ENCODE measurements at regions not wholly inside any gene's neighbourhood (a gene's known extent, or its start where the extent isn't known, plus 50 kb on each side); places are given as distances from the start of the nearest gene placed in this dataset.

DNA sequence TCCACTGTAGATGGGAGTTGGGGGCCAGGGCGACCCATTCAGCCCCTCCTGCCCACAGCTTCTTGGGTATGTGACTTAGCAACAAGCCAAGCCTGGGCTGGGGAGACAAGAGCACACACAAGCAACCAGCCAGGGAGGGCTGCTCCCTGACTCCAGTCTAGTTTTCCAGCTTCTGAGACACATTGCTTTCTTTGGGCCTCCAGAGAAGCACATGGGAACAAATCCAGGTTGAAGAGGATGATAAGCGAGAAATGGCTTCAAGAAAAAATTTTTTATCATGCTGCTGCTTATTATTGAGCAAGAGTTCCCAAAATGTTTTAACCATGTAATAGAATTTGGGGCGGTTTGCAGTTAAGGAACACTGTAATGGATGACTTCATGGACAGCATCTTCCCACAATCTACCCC lies 173.7 kb downstream of the SOX9 start:
- TF ChIP-seq, protein P1, sequence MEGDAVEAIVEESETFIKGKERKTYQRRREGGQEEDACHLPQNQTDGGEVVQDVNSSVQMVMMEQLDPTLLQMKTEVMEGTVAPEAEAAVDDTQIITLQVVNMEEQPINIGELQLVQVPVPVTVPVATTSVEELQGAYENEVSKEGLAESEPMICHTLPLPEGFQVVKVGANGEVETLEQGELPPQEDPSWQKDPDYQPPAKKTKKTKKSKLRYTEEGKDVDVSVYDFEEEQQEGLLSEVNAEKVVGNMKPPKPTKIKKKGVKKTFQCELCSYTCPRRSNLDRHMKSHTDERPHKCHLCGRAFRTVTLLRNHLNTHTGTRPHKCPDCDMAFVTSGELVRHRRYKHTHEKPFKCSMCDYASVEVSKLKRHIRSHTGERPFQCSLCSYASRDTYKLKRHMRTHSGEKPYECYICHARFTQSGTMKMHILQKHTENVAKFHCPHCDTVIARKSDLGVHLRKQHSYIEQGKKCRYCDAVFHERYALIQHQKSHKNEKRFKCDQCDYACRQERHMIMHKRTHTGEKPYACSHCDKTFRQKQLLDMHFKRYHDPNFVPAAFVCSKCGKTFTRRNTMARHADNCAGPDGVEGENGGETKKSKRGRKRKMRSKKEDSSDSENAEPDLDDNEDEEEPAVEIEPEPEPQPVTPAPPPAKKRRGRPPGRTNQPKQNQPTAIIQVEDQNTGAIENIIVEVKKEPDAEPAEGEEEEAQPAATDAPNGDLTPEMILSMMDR (IDR thresholded peaks at IDR 0.05; ENCODE audit: low read depth, low read length, missing control alignments): no peak
- DNase-seq (ENCODE audit: extremely low read depth, low read depth): no peak
- H3K4me3 ChIP-seq (replicated peaks; ENCODE audit: low read depth, low read length): no peak overlapping the region

DNA sequence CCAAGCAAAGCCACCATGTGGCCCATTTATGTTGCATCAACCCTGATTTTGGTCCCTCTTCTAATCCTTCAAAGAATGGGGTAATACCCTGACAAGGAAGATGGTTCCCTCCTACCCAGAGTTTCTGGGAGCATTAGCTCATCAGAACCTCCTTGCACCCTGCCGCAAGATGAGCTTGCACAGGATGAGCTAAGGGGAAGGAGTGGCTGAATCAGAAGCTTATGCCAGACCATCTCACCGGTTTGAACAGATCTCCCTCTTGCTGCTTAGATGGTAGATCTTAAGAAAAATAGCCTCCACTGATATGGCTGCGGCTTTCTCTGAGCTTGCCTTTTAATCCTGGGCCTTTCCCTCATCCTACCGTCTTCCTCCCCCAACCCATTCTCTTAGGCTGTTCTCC lies 175.1 kb downstream of the SOX9 start:
- no peak for DNase-seq (ENCODE audit: extremely low read depth, low read depth)
- H3K4me3 ChIP-seq (replicated peaks; ENCODE audit: low read depth, low read length): no peak overlapping the region
- TF ChIP-seq, protein P1 (IDR thresholded peaks at IDR 0.05; ENCODE audit: low read depth, low read length, missing control alignments): no peak

DNA sequence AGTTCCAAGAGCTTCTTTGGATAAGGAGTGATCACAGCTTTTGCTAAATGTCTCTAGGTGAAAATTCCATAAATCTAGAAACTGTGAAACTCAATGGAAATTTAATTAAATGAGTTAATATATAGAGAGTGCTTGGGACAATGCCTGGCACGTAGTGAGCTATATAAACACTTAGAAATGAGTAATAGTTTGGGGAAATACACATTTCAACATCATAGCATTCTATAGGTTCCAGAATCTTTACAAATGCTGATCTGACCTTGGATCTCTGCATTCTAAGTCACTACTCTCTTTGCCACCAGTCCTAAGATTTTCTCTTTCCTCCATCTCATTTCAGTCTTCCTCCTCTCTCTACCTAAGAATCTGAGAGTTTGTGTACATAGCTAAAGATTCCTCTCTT lies 175.6 kb downstream of the SOX9 start:
- DNase-seq (ENCODE audit: extremely low read depth, low read depth): no peak
- no peak overlapping the region for H3K4me3 ChIP-seq (replicated peaks; ENCODE audit: low read depth, low read length)
- TF ChIP-seq, protein P1 (IDR thresholded peaks at IDR 0.05; ENCODE audit: low read depth, low read length, missing control alignments): no peak

DNA sequence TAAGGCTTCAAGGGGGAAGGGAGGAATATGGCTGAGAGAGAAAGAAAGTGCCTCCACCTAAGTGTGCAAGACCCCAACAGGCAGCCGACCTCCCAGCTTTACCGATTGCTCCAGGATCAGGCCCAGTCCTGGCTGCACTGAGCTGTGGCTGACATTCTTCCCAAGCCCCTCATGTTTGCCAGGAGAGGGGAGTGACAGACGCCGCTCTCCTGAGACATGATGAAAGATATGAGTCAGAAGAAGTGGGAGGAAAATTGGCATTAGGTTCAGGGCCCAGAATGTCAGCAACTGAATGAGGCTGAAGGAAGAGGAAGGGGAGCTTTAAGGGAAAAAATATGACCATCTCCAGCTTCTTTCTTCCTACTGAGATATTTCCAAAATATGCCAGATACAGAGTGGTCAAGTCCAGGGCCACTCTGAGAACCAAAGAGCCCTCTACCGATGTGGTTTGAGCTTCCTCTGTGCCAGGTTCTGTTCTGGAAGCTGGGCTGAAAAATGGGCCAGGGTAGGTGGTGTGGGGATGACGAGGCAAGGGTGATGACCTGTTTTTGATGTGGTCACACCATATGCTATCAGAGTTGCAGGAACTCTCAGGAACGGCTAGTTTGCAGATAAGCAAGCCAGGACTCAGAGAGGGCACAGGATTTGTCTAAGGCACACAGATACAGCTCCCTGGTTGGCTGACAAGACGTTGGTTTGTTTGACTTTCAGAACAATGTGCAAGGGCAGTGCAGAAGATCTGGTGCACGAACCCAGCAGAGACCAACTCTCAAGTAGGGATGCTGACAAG lies 176.7 kb downstream of the SOX9 start:
- TF ChIP-seq, protein P1 (IDR thresholded peaks at IDR 0.05; ENCODE audit: low read depth, low read length, missing control alignments): no peak
- no peak for DNase-seq (ENCODE audit: extremely low read depth, low read depth)
- H3K4me3 ChIP-seq (replicated peaks; ENCODE audit: low read depth, low read length): no peak overlapping the region

DNA sequence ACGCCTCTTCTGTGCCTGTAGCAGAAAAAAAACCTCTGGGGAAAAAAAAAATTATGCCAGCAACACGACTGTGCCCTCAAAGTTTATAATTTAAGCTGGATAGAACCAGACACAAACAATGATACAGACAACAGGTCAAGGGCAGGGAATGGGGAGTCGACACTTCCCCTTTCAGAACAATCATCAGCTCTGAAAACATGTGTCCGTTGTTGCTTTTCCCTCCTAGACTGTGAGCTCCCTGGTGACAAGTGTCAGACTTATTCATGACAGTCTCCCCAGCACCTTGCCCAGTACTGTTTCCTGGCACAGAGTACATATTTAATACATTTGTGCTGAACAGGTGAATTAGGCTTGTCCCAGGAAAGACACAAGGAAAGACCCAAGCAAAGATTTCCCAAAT lies 178.3 kb downstream of the SOX9 start:
- H3K4me3 ChIP-seq (replicated peaks; ENCODE audit: low read depth, low read length): no peak overlapping the region
- no peak for DNase-seq (ENCODE audit: extremely low read depth, low read depth)
- TF ChIP-seq, protein P1 (IDR thresholded peaks at IDR 0.05; ENCODE audit: low read depth, low read length, missing control alignments): no peak

DNA sequence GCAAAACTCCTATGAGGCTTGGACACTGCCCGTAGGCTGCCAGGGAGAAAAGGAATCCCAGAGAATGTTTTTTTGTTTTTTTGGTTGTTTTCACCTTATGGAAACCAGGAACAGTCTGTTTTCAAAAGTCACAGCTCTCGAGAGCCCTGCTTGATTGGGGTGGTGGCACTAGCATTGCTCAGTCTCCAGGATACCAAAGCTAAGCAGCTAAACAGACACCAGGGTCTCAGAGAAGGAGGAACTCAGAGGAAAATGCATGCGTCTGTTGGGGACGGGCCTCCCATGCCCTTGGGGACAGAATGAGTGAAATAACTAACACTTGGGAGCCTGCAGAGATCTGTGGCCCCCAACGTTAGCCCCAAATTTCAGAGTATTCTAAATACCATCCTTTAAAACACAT lies 178.8 kb downstream of the SOX9 start:
- TF ChIP-seq, protein P1 (IDR thresholded peaks at IDR 0.05; ENCODE audit: low read depth, low read length, missing control alignments): no peak
- H3K4me3 ChIP-seq (replicated peaks; ENCODE audit: low read depth, low read length): no peak overlapping the region
- DNase-seq (ENCODE audit: extremely low read depth, low read depth): no peak

DNA sequence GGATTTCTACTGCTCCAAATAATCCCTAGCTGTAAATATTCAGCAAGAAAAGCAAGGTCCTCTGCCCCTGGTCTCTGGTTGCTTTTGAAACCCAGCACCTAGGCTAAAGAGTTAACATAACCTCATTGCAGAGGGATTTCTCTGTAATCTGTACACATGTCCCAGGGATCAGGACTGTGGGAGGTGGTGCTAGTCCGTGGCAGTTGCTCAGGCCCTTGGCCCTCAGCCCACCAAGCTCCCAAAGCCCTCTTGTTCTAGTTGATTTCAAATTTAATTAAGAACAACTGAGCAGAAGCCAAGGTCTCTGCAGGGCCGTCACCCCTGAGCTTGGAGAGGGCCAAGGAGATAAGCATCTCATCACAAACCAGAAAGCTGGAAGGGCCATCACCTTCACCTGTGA lies 181.1 kb downstream of the SOX9 start:
- H3K4me3 ChIP-seq (replicated peaks; ENCODE audit: low read depth, low read length): no peak overlapping the region
- DNase-seq (ENCODE audit: extremely low read depth, low read depth): no peak
- TF ChIP-seq, protein P1 (IDR thresholded peaks at IDR 0.05; ENCODE audit: low read depth, low read length, missing control alignments): no peak

All from HFF-Myc (cell line).